ENCODE measurements at regions not wholly inside any gene's neighbourhood (a gene's known extent, or its start where the extent isn't known, plus 50 kb on each side); places are given as distances from the start of the nearest gene placed in this dataset.
"Not testable (repeated sequence)": the region's sequence is repeated elsewhere in the genome, so short reads cannot be mapped to it uniquely, and the experiment has no call there.

DNA sequence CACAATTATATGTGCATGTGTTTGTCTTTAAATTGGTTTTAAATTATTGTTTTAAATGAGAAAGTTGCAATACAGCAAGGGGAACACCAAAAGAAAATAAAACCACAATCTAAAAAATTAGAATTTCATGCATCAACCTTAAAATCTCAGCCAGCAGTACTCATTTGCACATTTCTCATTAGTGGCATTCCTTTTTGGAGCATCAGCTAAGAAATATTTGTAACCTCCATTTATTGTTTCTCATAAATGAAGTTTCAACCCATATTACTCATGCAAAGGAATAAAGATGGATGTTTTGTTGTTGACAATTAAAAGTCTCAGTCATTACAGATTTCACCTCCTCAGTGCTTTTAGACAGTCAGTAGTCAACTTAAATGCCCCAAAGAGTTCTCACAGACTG lies 160.1 kb downstream of the TBX15 start:
- DNase-seq (ENCODE audit: low spot score) = no peak

DNA sequence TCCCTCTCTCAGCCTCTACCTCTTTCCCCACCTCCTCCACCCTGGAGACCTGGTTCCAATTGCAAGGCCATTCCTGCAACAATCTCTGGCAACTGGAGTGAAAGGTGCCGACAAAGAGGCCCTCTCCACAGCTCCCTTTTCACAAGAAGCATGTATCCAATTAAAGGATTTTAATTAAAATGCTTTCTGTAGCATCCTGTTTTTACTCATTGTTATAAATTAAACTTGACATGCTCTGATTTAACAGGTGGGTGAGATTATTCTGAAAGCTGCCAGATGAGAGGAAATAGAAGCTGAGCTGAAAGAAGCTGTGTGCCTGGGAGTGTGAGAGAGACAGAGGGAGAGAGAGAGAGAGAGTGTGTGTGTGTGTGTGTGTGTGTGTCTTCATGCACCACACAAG lies 160.5 kb downstream of the TBX15 start:
- DNase-seq (ENCODE audit: low spot score) = no peak

DNA sequence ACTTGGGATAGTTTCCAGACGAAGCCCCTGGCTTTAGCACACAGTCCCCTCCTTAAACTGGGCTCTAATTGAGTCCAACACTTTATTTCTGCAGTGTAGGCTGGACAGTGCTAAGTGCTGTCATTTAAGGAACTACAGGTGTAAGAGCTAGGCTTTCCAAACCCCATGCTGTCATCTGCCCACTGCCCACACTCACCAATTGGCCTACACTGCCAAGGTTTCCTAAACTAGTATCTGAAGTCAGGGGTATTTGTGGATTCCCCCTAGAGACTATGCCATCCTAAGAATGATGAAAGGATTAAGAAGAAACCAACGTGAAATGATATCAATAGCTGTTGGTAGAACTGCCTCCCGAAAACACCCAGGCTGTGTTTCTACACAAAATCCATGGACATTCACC lies 160.9 kb downstream of the TBX15 start:
- DNase-seq (ENCODE audit: low spot score) = no peak

DNA sequence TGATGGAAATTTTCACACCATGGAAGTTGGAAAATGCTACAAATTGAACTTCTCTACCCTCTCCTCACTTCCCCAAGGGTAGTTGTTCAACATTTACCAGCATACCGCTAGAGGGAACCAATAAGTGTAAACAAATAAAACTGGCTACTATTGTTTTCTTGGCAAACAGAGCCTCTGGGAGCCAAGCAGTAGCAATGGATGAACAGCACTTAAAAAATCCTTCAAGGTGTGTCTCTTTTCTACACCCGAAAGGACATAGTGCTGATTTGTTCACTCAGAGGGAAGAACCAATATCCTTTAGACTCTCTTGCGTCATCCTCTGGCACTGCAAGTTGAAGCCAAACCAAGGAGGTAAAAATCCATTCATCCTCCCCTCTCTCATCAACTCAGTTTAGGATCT lies 161.5 kb downstream of the TBX15 start:
- no peak for DNase-seq (ENCODE audit: low spot score)

DNA sequence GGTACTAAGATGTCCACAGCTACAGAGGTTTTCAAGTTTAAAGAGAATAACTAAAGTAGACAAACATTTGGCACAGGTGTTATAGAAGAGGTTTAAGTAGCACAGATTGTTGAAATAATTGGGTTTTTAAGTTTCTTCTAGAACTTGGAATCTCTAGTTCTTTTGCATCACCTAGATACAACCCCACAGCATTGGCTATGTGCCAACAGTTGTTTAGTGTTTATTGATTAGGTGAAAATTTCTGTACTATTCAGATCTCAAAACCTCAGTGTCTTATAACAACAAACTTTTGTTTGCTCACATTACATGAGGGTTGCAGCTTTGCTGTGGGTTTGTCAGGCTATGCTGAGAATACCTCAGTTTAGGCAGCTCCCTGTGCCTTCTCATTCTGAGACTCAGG lies 162.5 kb downstream of the TBX15 start:
- DNase-seq (ENCODE audit: low spot score) = no peak

DNA sequence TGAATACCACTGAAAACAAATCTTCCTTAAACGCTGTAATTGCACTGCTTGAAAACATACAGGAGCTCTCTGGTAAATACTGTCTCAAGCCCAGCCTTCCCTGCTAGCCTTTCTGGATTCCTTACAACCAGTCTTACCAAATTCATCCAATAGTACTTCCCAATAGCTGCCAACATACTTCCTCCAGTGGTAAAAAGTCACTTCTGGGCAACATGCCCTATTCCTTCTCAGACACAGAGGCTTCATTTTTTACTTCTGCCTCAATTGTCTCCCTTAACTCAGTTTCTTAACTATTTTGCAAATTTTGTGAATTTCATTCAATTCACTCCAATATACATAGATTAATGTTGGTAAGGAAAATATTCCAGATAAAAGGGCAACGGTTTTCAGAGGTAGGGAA lies 166.3 kb downstream of the TBX15 start:
- DNase-seq (ENCODE audit: low spot score) = no peak

DNA sequence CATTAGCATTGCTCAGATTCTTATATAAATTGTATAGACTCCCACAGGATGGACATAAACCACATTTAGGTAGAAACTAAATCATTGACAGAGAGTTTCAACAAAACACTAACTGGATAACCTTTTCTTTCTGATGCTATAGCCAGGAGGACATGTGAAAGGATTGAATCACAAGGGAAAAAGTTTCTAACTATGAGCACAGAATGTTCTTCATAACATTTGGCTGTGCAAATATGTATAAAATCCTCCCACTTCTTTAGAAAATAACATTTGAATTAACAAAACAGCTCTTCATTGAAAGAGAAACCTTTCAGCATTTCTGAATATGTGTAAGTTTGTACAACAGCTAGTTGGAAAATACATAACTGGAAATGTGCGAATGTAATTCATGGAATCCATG lies 167.3 kb downstream of the TBX15 start:
- no peak for DNase-seq (ENCODE audit: low spot score)

DNA sequence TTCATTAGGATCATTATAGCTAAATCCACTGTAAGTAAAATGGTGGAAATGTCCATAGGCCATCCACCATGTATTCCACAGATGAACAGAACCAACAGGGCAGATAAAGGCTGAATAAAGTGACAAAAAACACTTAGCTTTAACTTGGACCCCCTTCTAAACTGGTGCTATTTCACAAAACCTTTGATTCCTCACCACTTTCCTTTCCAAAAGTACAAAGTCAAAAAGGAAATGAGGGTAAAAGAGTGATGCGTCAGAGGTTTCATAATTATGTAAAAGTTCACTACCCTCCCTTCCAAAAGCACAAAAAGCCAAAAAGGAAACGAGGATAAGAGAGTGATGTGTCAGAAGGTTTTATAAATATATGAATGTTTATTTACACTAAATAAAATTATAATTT lies 172.2 kb downstream of the TBX15 start:
- DNase-seq (ENCODE audit: low spot score) = no peak

DNA sequence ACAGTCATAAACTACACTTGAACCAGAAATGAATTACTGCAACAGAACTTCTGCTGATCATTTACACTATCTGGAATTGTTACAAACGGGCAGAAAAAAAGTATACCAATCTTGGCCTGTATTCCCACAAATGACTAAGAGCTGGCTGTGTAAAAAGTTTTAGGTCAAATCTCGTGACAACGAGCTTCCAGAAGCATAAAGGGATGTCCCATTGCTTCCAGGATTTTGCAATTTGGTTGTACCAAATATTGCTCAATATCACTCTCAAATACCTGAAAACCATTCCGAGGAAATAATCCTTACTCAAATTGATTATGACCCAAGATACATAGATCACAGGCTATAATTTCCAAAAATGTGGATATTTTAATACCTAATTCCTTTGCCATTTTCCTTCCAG lies 175.6 kb downstream of the TBX15 start:
- DNase-seq (ENCODE audit: low spot score) = no peak

DNA sequence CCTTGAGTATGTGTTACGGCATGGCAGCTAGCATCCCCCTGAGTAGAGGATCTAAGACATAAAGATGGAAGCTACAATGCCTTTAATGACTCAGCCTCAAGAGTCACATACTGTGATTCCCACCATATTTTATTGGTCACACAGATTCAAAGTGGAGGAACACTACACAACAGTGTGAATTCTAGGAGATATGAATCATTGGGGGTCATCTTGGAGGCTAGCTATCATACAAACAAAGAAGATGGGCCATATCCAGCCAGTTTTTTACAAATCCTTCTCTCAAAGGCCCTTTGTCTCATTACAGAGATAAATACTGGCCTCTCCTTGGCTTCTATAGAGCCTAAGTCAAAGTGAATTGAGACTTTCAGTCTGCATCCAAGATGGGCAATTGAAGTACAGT lies 177.0 kb downstream of the TBX15 start:
- no peak for DNase-seq (ENCODE audit: low spot score)

DNA sequence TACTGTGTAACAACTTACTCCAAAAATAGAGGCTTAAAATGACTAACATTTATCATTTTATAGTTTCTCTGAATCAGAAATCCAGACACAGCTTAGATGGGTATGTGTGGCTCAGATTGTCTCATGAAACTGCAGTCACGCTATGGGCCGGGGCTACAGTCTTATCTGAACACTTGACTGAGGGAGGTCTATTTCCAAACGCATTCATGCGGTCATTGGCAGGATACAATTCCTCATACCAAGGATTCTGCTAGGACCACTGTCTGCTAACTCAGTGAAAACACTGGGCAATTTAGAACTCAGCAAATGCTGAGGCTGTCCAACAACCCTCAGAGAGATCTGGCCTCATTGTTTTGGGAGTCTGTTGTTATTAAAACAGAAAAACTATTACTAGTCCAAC lies 178.6 kb downstream of the TBX15 start:
- DNase-seq (ENCODE audit: low spot score) = no peak

DNA sequence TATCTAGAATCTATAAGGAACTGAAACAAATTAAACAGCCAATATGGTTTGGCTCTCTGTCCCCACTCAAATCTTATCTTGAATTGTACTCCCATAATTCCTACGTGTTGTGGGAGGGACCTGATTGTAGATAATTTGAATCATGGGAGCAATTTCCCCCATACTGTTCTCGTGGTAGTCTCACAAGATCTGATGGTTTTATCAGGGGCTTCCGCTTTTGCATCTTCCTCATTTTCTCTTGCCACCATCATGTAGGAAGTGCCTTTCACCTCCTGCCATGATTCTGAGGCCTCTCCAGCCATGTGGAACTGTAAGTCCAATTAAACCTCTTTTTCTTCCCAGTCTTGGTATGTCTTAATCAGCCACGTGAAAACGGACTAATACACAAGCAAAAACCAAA lies 185.0 kb downstream of the TBX15 start:
- DNase-seq (ENCODE audit: low spot score) = not testable (repeated sequence)

DNA sequence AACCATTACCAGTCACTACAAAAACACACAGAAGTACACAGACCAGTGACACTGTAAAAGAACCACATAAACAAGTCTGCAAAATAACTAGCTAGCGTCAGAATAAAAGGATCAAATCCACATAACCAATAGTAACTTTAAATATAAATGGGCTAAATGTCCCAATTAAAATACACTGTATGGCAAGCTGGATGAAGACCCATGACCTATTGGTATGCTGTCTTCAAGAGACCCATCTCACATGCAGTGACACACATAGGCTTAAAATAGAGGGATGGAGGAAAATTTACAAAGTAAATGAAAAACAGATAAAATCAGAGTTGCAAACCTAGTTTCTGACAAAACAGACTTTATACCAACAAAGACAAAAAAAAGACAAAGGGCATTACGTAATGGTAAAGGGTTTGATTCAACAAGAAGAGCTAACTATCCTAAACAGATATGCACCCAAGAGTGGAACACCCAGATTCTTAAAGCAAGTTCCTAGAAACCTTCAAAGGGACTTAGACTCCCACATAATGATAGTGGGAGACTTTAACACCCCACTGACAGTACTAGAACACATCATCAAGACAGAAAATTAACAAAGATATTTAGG lies 196.9 kb downstream of the TBX15 start:
- DNase-seq (ENCODE audit: low spot score) = no peak

DNA sequence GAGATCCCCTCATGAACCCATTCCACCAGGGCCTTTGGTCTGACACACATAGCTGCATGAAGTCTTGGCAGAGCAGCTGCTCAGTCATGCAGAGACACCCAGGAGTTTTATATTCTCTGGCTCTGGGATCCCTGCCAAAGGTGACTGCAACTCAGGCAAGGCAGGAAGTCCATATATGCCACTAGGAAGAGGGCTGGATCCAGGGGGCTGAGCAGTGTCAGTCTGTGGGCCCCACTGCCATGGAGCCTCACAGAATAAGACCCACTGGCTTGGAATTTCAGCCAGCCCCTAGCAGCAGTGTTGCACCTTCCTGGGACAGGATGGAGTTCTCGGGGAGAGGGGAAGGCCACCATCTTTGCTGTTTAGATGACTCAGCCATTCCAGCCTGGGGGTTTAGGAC lies 199.7 kb downstream of the TBX15 start:
- peak; percentile 22 for DNase-seq (ENCODE audit: low spot score)

DNA sequence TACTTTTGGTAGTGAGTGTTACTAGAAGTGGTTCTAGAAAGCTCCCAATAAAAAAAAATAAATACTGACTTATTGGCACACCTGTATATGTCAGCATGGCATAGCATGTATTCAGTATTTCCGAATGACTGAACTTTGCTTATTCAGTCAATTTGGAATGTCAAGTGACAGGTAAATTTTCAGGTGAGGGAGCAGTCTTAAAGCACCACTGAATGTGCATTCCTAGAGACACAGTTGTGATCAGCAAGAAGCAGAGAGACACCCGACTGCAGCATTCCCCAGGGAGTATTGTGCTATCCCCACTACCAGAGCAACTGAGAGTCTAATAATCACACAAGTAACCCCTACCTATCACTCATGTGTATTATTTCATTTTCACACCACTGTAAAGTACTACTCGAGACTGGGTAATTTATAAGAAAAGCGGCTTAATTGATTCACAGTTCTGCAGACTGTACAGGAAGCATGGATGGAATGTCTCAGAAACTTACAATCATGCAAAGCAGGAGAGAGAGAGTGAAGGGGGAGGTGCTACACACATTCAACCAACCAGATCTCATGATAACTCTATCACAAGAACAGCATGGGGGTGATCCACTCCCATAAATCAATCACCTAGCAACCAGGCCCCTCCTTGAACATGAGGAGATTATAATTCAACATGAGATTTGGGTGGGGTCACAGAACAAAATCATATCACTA lies 201.5 kb downstream of the TBX15 start:
- no peak for DNase-seq (ENCODE audit: low spot score)

DNA sequence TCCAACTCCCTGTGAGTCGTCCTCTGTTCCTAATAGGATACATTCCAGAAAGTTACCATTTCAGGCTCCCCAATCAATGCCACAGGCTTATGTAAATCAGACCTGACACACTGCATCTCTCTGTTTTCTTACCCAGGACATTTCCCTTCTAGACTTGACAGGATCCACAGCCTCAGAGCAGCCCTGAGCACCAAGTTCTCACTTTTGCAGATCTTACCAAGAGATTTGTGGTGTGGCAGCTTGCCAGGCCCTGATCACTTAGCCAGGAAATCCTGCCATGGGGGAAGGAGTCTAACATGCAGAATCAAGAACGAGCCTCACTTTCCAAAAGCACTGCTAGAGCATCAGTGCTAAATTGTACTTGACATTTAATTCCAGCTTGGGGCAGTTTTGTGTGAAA lies 202.9 kb downstream of the TBX15 start:
- no peak for DNase-seq (ENCODE audit: low spot score)

DNA sequence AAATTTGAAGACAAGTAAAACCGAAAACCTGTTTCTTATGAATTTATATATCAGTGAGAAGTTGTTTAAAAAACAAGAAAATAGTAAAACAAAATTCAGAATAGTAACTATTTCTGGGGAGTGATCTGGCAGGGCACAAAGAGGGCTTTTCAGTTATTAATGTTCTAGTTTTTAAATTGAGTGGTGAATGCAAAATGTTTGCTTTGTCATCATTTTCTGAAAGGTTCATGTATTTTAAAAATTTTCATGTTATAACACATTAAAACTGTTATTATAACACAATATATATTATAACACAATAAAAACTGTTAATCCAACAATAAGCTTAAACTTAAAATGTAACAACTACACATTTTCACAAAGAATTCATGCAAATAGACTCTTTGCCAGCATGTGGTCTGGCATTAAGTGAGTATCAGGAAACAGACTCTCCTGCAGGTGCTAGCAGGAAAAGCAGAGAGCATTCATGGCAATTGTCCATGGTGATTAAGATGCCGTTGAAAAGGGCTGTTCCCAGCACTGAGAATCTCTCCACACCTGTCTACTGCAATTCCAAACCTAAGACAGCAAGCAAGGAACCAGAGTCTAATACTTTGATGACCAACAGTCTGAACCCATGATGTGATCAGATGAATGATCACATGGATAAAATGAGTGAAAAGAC lies 204.9 kb downstream of the TBX15 start:
- peak; percentile 43 for DNase-seq (ENCODE audit: low spot score)

DNA sequence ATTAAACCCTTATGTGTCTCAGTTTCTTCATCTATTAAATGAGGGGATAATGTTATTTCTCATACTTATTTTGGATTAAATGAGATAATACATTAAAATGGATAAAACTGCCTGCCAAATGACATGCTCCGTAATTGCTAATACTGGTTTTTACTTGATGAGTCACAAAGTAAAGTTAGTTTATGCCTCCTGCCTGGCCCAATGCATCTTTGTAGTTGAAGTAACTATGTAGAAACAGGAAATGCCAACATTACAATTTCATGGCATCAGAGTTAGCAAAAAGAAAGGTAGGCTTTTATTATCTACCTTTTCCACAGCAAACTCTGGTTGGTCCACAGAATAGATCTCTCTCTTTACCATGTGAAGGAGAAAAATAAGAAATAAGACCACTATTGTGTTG lies 214.5 kb downstream of the TBX15 start:
- no peak for DNase-seq (ENCODE audit: low spot score)

DNA sequence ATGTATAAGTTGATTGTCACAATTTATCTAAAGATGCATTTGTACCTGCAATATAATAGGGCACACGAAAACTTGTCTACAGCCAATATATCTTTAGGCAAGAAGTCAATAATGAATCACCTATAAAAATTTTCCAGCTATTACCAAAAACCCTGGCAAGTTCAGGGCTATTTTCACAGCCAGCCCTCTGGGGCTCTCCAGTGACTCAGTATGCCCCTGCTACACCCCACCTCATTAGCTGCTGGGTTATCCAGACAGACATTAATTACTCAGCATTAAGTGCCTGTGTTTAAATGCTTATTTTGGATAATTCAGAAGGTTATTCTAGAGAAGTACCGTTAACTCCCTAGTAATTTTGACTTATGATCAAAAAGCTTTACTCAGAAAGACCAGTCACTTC lies 220.2 kb downstream of the TBX15 start:
- no peak for DNase-seq (ENCODE audit: low spot score)

DNA sequence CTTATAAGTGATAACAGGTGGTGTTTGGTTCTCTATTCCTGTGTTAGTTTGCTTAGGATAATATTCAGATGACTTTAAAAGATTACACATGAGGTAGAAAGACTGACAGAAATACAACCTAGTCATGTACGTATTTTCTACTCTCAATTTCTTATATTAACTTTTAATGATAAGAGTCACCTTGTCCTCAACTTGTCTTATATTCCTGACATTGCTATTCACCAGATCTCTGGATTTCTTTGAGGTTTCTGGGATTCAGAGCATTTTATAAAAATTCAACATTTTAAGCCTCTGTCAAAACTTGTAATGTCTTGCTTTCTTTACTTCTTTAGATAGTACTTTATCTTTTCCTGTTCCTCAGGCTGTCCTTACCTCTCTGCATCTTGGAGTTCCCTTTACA lies 234.2 kb downstream of the TBX15 start:
- no peak for DNase-seq (ENCODE audit: low spot score)

DNA sequence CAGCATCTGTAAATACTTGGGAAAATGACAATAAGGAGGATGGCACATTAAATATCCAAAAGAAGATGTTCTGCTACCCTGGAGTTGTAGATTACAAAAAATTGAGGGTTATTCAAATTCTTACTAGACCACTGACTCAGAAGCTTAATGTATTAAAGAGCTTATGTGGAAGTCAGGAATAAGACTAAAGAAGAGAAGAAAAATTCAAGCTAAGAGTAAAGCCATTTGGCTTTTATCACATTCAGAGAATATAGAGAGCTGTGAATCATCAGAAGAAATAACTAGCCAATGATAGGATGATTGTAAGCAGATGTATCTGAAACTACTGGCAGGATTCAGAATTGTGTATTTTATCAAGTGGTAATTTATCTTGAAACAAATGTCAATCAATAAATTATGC lies 237.0 kb downstream of the TBX15 start:
- no peak for DNase-seq (ENCODE audit: low spot score)

DNA sequence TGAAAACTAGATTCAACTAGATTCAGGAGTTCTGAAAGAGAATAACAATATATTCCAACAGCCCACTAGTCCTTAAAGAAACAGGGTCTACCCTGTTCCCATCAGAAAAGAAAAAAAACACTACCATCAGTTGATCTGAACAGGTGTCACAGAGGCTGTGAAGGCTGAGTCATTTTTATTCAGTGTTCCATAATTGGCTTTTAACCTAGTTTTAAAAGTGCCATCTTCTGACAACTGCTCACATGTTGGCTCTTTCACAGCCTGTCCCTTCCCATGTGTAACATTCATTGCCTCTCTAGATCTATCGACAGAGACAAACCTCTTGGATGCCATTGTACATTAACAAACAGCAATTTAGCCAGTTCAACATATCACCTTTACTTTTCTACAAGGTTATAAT lies 243.7 kb downstream of the TBX15 start:
- no peak for DNase-seq (ENCODE audit: low spot score)

DNA sequence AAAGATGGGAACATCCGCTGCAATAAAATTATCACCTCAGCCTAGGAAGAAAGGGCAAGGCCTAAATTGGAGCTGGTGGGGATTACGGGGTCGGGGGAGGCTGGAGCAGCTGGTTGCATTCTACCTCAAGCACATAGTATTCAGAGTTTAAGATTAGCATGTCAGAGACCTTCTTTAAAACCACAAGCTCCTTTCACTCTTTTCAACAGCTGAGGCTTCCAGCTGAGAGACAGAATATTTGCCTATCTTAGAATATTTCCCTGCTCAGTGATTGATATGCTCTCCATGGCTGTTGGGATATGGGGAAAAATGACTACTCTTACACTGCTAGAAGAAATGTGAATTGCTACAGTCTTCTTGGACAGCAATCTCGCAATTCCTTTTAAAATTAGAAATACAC lies 248.6 kb downstream of the TBX15 start:
- peak; percentile 49 for DNase-seq (ENCODE audit: low spot score)

DNA sequence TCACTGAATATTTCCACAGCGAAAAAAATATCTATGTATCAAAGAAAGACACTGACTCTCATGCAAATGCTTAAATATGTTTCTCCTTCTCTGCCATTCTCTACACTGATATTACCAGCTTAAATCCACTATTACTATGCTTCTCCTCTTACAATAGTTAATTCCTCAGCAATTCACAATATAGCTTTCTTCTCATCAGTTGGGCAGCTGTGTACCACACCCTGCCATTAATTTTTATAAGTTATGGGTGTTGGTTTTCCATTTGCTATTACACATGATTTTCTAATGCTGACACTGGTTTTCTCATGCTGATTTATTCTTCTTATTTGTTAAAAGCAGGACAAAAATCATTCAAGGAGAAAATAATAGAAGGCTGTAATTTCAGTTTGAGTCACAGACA lies 251.8 kb downstream of the TBX15 start:
- no peak for DNase-seq (ENCODE audit: low spot score)

Data from iPS-NIHi11 (cell line).